HG03159 (cell line): ENCODE measurements at regions not wholly inside any gene's neighbourhood (a gene's known extent, or its start where the extent isn't known, plus 50 kb on each side); places are given as distances from the start of the nearest gene placed in this dataset.

Experiments
- ATAC-seq: cut with Tn5 transposase; IDR thresholded peaks from one replicate; pipeline ENCODE4 v1.9.1; 2021; ENCODE audit warnings: mild to moderate bottlenecking, moderate library complexity; ENCODE audit not compliant: unreplicated experiment

- ATAC-seq, result no peak
Measured at GRCh38 chr1:81044708-81045107, 756.0 kb upstream of the ADGRL2 start.

GRCh38 chr1:81042225-81042624 is 758.5 kb upstream of the ADGRL2 start:
- ATAC-seq, result no peak

- no peak for ATAC-seq
Measured at GRCh38 chr1:81034291-81034690, 766.4 kb upstream of the ADGRL2 start.

GRCh38 chr1:81032973-81033425 is 767.7 kb upstream of the ADGRL2 start:
- ATAC-seq, result no peak

GRCh38 chr1:81032374-81032773 is 768.4 kb upstream of the ADGRL2 start:
- ATAC-seq, result no peak

- no peak for ATAC-seq
Measured at GRCh38 chr1:81030441-81030840, 770.3 kb upstream of the ADGRL2 start.

GRCh38 chr1:81029266-81029665 is 771.5 kb upstream of the ADGRL2 start:
- no peak for ATAC-seq

- ATAC-seq, result no peak
Measured at GRCh38 chr1:81023187-81023724, 777.5 kb upstream of the ADGRL2 start.

- ATAC-seq, result no peak
Measured at GRCh38 chr1:81021134-81021533, 779.6 kb upstream of the ADGRL2 start.

GRCh38 chr1:81020506-81020905 is 780.2 kb upstream of the ADGRL2 start:
- no peak for ATAC-seq

- no peak for ATAC-seq
Measured at GRCh38 chr1:81010126-81010525, 790.6 kb upstream of the ADGRL2 start.

- ATAC-seq, result no peak
Measured at GRCh38 chr1:81008293-81008692, 792.4 kb upstream of the ADGRL2 start.

GRCh38 chr1:81007024-81007423 is 793.7 kb upstream of the ADGRL2 start:
- no peak for ATAC-seq

GRCh38 chr1:81006502-81006901 is 794.2 kb upstream of the ADGRL2 start:
- ATAC-seq, result no peak

GRCh38 chr1:81004011-81004410 is 796.7 kb upstream of the ADGRL2 start:
- ATAC-seq, result no peak

- ATAC-seq, result no peak
Measured at GRCh38 chr1:80994934-80995333, 805.8 kb upstream of the ADGRL2 start.

- no peak for ATAC-seq
Measured at GRCh38 chr1:80994038-80994437, 806.7 kb upstream of the ADGRL2 start.

- ATAC-seq, result no peak
Measured at GRCh38 chr1:80993154-80993980, 807.4 kb upstream of the ADGRL2 start.

- ATAC-seq, result no peak
Measured at GRCh38 chr1:80989455-80989854, 811.3 kb upstream of the ADGRL2 start.

- ATAC-seq, result no peak
Measured at GRCh38 chr1:80988926-80989325, 811.8 kb upstream of the ADGRL2 start.

GRCh38 chr1:80987824-80988223 is 812.9 kb upstream of the ADGRL2 start:
- ATAC-seq, result no peak

- ATAC-seq, result no peak
Measured at GRCh38 chr1:80987106-80987505, 813.6 kb upstream of the ADGRL2 start.

- no peak for ATAC-seq
Measured at GRCh38 chr1:80982831-80983230, 817.9 kb upstream of the ADGRL2 start.
